Epithelial cell of proximal tubule (primary cell): ENCODE measurements at regions not wholly inside any gene's neighbourhood (a gene's known extent, or its start where the extent isn't known, plus 50 kb on each side); places are given as distances from the start of the nearest gene placed in this dataset.

Experiments used
- DNase-seq: peaks from one replicate; pipeline ENCODE4 v3.0.0-alpha.2; 2011; ENCODE audit warnings: low read depth
- H3K4me3 ChIP-seq: 2 replicates; pipeline ENCODE4 v1.5.1; 2011; ENCODE audit warnings: low read depth, mild to moderate bottlenecking, low read length
- CTCF ChIP-seq: conservative IDR thresholded peaks from 2 replicates; pipeline ENCODE4 v1.5.1; 2012; ENCODE audit warnings: low read depth, mild to moderate bottlenecking, low read length

- no peak for DNase-seq
- no peak overlapping the region for H3K4me3 ChIP-seq
- no peak for TF ChIP-seq CTCF
Observed at GRCh38 chrY:8698571-8698970, 638.7 kb upstream of the TSPY4 start.

GRCh38 chrY:8705636-8706300 is 631.5 kb upstream of the TSPY4 start:
- TF ChIP-seq CTCF, result no peak
- H3K4me3 ChIP-seq, result no peak overlapping the region
- no peak for DNase-seq

- no peak overlapping the region for H3K4me3 ChIP-seq
- DNase-seq, result no peak
- TF ChIP-seq CTCF, result no peak
Observed at GRCh38 chrY:8712296-8712695, 625.0 kb upstream of the TSPY4 start.

GRCh38 chrY:8715226-8715625 is 622.0 kb upstream of the TSPY4 start:
- H3K4me3 ChIP-seq, result no peak overlapping the region
- no peak for TF ChIP-seq CTCF
- no peak for DNase-seq

GRCh38 chrY:8726616-8727015 is 610.6 kb upstream of the TSPY4 start:
- TF ChIP-seq CTCF, result no peak
- no peak overlapping the region for H3K4me3 ChIP-seq
- no peak for DNase-seq

GRCh38 chrY:8729971-8730370 is 607.3 kb upstream of the TSPY4 start:
- no peak for TF ChIP-seq CTCF
- no peak for DNase-seq
- no peak overlapping the region for H3K4me3 ChIP-seq

GRCh38 chrY:8741343-8742069 is 595.8 kb upstream of the TSPY4 start:
- no peak overlapping the region for H3K4me3 ChIP-seq
- no peak for DNase-seq
- TF ChIP-seq CTCF, result no peak
